IMR-90 (cell line): ENCODE measurements at regions not wholly inside any gene's neighbourhood (a gene's known extent, or its start where the extent isn't known, plus 50 kb on each side); places are given as distances from the start of the nearest gene placed in this dataset.

ENCODE experiments used
- ATAC-seq: fragments of 200-7000 bp; cut with Tn5 transposase; 2 replicates; pipeline ENCODE4 v1.9.1; 2020; ENCODE audit warnings: low read depth, mild to moderate bottlenecking, moderate library complexity
- BruUV-seq: library from RNA; stranded (reverse); fragments of 400-500 nt; replicated peaks from 2 replicates; lab custom pipeline; 2021; lab: Mats Ljungman, UMichigan
- CTCF ChIA-PET: fragments of 300-600 bp; formaldehyde crosslinking; extraction: SDS; loops from one replicate; lab custom pipeline; 2021; ENCODE audit warnings: antibody characterized with exemption; lab: Yijun Ruan, JAX
- POLR2A ChIA-PET: fragments of 300-600 bp; sonication (Branson Sonifier 250); formaldehyde crosslinking; loops from one replicate; lab custom pipeline; 2022; ENCODE audit warnings: antibody characterized with exemption; ENCODE audit not compliant: unreplicated experiment; lab: Charles Lee
- DNase-seq: peaks from one replicate; pipeline ENCODE4 v3.0.0; 2013
- H2AFZ ChIP-seq: replicated peaks from 2 replicates; pipeline ENCODE3; 2013; ENCODE audit warnings: low read length, mild to moderate bottlenecking; ENCODE audit not compliant: poor library complexity
- H2AK5ac ChIP-seq: 2 replicates; pipeline ENCODE4 v1.6.1; 2013; ENCODE audit warnings: low read depth, low read length, inconsistent platforms
- H2AK9ac ChIP-seq: replicated peaks from 2 replicates; pipeline ENCODE3; 2013; ENCODE audit warnings: mild to moderate bottlenecking, low read depth, low read length, moderate library complexity; ENCODE audit not compliant: poor library complexity
- H2BK120ac ChIP-seq: 2 replicates; pipeline ENCODE4 v1.6.1; 2013; ENCODE audit warnings: low read depth, low read length, inconsistent platforms
- H2BK15ac ChIP-seq: 3 replicates; pipeline ENCODE4 v1.6.1; 2013; ENCODE audit warnings: low read depth, low read length, inconsistent platforms
- H2BK20ac ChIP-seq: 2 replicates; pipeline ENCODE4 v1.6.1; 2013; ENCODE audit warnings: low read depth, mild to moderate bottlenecking, inconsistent platforms, low read length, moderate library complexity
- H2BK5ac ChIP-seq: 2 replicates; pipeline ENCODE4 v1.6.1; 2013; ENCODE audit warnings: mild to moderate bottlenecking, low read depth, low read length, inconsistent platforms; ENCODE audit not compliant: poor library complexity, severe bottlenecking
- H3K14ac ChIP-seq: replicated peaks from 2 replicates; pipeline ENCODE4 v1.6.1; 2013; ENCODE audit warnings: low read depth, low read length, inconsistent platforms
- H3K18ac ChIP-seq: 2 replicates; pipeline ENCODE4 v1.6.1; 2013; ENCODE audit warnings: low read depth, low read length, control low read depth
- H3K23ac ChIP-seq: 2 replicates; pipeline ENCODE4 v1.6.1; 2013; ENCODE audit warnings: low read depth, low read length, inconsistent platforms
- H3K27ac ChIP-seq: 2 replicates; pipeline ENCODE4 v1.5.1; 2013; ENCODE audit warnings: mild to moderate bottlenecking, control low read depth, low read length; ENCODE audit not compliant: insufficient read depth
- H3K27me3 ChIP-seq: 2 replicates; pipeline ENCODE4 v1.6.1; 2013; ENCODE audit warnings: low read length; ENCODE audit not compliant: control insufficient read depth, insufficient read depth
- H3K36me3 ChIP-seq: 2 replicates; pipeline ENCODE4 v1.6.1; 2013; ENCODE audit warnings: low read length, mixed read lengths; ENCODE audit not compliant: control insufficient read depth, insufficient read depth
- H3K4ac ChIP-seq: 2 replicates; pipeline ENCODE4 v1.6.1; 2013; ENCODE audit warnings: low read depth, low read length, inconsistent platforms
- H3K4me1 ChIP-seq: 2 replicates; pipeline ENCODE4 v1.6.1; 2013; ENCODE audit warnings: low read length, mixed read lengths; ENCODE audit not compliant: control insufficient read depth, insufficient read depth
- H3K4me2 ChIP-seq: 2 replicates; pipeline ENCODE4 v1.6.1; 2013; ENCODE audit warnings: low read depth, mild to moderate bottlenecking, control low read depth, low read length, moderate library complexity
- H3K4me3 ChIP-seq: 2 replicates; pipeline ENCODE4 v1.5.1; 2013; ENCODE audit warnings: low read depth, mild to moderate bottlenecking, control low read depth, low read length, moderate library complexity; ENCODE audit not compliant: insufficient read depth
- H3K56ac ChIP-seq: 2 replicates; pipeline ENCODE4 v1.6.1; 2013; ENCODE audit warnings: low read length, inconsistent platforms; ENCODE audit not compliant: insufficient read depth; ENCODE audit errors: extremely low read depth
- H3K79me1 ChIP-seq, 2 experiments: 2 replicates each; pipeline ENCODE4 v1.6.1; 2013; ENCODE audit warnings: low read length in 2 of 2, inconsistent platforms in 1 of 2, low read depth in 1 of 2
- H3K9ac ChIP-seq: 2 replicates; pipeline ENCODE4 v1.6.1; 2013; ENCODE audit warnings: low read depth, low read length, control low read depth
- H3K9me1 ChIP-seq: 2 replicates; pipeline ENCODE4 v1.6.1; 2013; ENCODE audit warnings: low read length, inconsistent platforms; ENCODE audit not compliant: insufficient read depth
- H3K9me3 ChIP-seq: 2 replicates; pipeline ENCODE4 v1.6.1; 2013; ENCODE audit warnings: low read length; ENCODE audit not compliant: control insufficient read depth, insufficient read depth
- H4K20me1 ChIP-seq: 2 replicates; pipeline ENCODE4 v1.6.1; 2013; ENCODE audit warnings: low read length, inconsistent platforms; ENCODE audit not compliant: insufficient read depth
- H4K5ac ChIP-seq: 2 replicates; pipeline ENCODE4 v1.6.1; 2013; ENCODE audit warnings: mild to moderate bottlenecking, low read depth, low read length, control low read depth
- H4K8ac ChIP-seq, 2 experiments: 2 replicates each; pipeline ENCODE4 v1.6.1; 2013; ENCODE audit warnings: low read depth in 2 of 2, low read length in 2 of 2, control low read depth in 1 of 2, inconsistent platforms in 1 of 2
- H4K91ac ChIP-seq: 2 replicates; pipeline ENCODE4 v1.6.1; 2013; ENCODE audit warnings: low read depth, low read length, inconsistent platforms; ENCODE audit not compliant: insufficient read depth
- BHLHE40 ChIP-seq: fragments of 150-350 bp; IDR thresholded peaks from 2 replicates; pipeline ENCODE4 v1.6.1; 2016; ENCODE audit warnings: mild to moderate bottlenecking, low read depth, low read length
- CEBPB ChIP-seq: IDR thresholded peaks from 2 replicates; pipeline ENCODE4 v1.6.1; 2012; ENCODE audit warnings: low read depth, low read length, improper control_type of control experiment
- CHD1 ChIP-seq: IDR thresholded peaks from 2 replicates; pipeline ENCODE4 v1.6.1; 2012; ENCODE audit warnings: low read depth, low read length, improper control_type of control experiment
- CTCF ChIP-seq: conservative IDR thresholded peaks from 2 replicates; pipeline ENCODE4 v1.5.1; 2012; ENCODE audit warnings: mild to moderate bottlenecking, low read depth, low read length, improper control_type of control experiment
- ELK1 ChIP-seq: fragments of 150-350 bp; IDR thresholded peaks from 2 replicates; pipeline ENCODE4 v1.6.1; 2016; ENCODE audit warnings: low read depth, mild to moderate bottlenecking, low read length, moderate library complexity, borderline replicate concordance
- FOS ChIP-seq: fragments of 150-350 bp; IDR thresholded peaks from 2 replicates; pipeline ENCODE4 v1.6.1; 2016; ENCODE audit warnings: low read depth, low read length
- MAFK ChIP-seq: IDR thresholded peaks from 2 replicates; pipeline ENCODE4 v1.6.1; 2012; ENCODE audit warnings: low read depth, low read length, improper control_type of control experiment
- MAZ ChIP-seq: IDR thresholded peaks from 2 replicates; pipeline ENCODE4 v1.6.1; 2012; ENCODE audit warnings: low read depth, mild to moderate bottlenecking, low read length, improper control_type of control experiment, moderate library complexity, borderline replicate concordance
- MXI1 ChIP-seq: IDR thresholded peaks from 2 replicates; pipeline ENCODE4 v1.6.1; 2012; ENCODE audit warnings: low read depth, mild to moderate bottlenecking, low read length, moderate library complexity, borderline replicate concordance
- NFE2L2 ChIP-seq: fragments of 150-350 bp; IDR thresholded peaks from 2 replicates; pipeline ENCODE4 v1.6.1; 2016; ENCODE audit warnings: low read depth, mild to moderate bottlenecking, low read length
- POLR2A ChIP-seq: IDR thresholded peaks from 2 replicates; pipeline ENCODE4 v1.6.1; 2012; ENCODE audit warnings: mild to moderate bottlenecking, low read depth, low read length
- RAD21 ChIP-seq: IDR thresholded peaks from 2 replicates; pipeline ENCODE4 v1.6.1; 2012; ENCODE audit warnings: low read length, improper control_type of control experiment
- RCOR1 ChIP-seq: IDR thresholded peaks from 2 replicates; pipeline ENCODE4 v1.6.1; 2012; ENCODE audit warnings: mild to moderate bottlenecking, low read length, improper control_type of control experiment; ENCODE audit not compliant: insufficient replicate concordance
- RFX5 ChIP-seq: IDR thresholded peaks from 2 replicates; pipeline ENCODE4 v1.8.0; 2012; ENCODE audit warnings: low read depth, mild to moderate bottlenecking, low read length, moderate library complexity
- SMC3 ChIP-seq: fragments of 150-350 bp; IDR thresholded peaks from 2 replicates; pipeline ENCODE4 v1.6.1; 2016; ENCODE audit warnings: low read depth, mild to moderate bottlenecking, antibody characterized with exemption, low read length, moderate library complexity
- USF2 ChIP-seq: fragments of 150-350 bp; IDR thresholded peaks from 2 replicates; pipeline ENCODE4 v1.6.1; 2017; ENCODE audit warnings: mild to moderate bottlenecking, antibody characterized with exemption, low read length, low read depth
- WGBS, 2 experiments: methylation state at CpG; one replicate each; pipeline versions ENCODE4 v1.1.5 to v1.1.7; 2013; ENCODE audit warnings: missing lambda C conversion rate in 2 of 2; ENCODE audit not compliant: insufficient read length in 1 of 2; ENCODE audit errors: extremely low coverage in 2 of 2; 5-methylcytosine and 5-hydroxymethylcytosine counted together
- dilution Hi-C: fragments of 300-500 bp; cut with HindIII; formaldehyde crosslinking; loops from one replicate; pipeline ENCODE4 v1.14.3; 2018; ENCODE audit warnings: low sequenced_read_pairs; ENCODE audit not compliant: unreplicated experiment
- in situ Hi-C: fragments of 300-500 bp; cut with MboI; formaldehyde crosslinking; loops from 3 replicates; pipeline ENCODE4 v1.14.3; 2019; ENCODE audit warnings: low sequenced_read_pairs, inconsistent platforms, mixed read lengths
- intact Hi-C: fragments of 100-400 bp; cut with micrococcal nuclease; formaldehyde crosslinking; loops from 2 replicates; pipeline ENCODE4 v1.10.0; 2022

- Histone ChIP-seq H3K27ac (no peak overlapping the region), H2AFZ (no peak overlapping the region), H2BK20ac (no peak overlapping the region), H3K23ac (no peak overlapping the region), H3K9me3 (no peaks in the 10 kb centered on the region), H2AK9ac (no peak overlapping the region), H4K91ac (no peak overlapping the region), H3K14ac (no peak overlapping the region), H2BK120ac (no peak overlapping the region), H3K18ac (no peak overlapping the region), H3K9me1 (peaks cover 7% of the 10 kb centered on the region; the same call in 1 of the 2 replicates), H2BK15ac (no peak overlapping the region), H3K4ac (no peak overlapping the region), H3K27me3 (no peaks in the 10 kb centered on the region), H3K56ac (no peak overlapping the region), H4K8ac (no peak overlapping the region), H4K20me1 (no peaks in the 10 kb centered on the region), H3K4me3 (no peak overlapping the region), H3K9ac (no peak overlapping the region), H3K4me2 (no peak overlapping the region), H2BK5ac (no peak overlapping the region), H4K5ac (no peak overlapping the region), H3K4me1 (peaks cover 3% of the 10 kb centered on the region; the same call in 1 of the 2 replicates), H3K79me1 (no peaks in the 10 kb centered on the region), H3K36me3 (no peaks in the 10 kb centered on the region), H2AK5ac (no peak overlapping the region)
- TF ChIP-seq RAD21 (no peak), SMC3 (no peak), RCOR1 (no peak), USF2 (no peak), FOS (no peak), MAFK (no peak), RFX5 (no peak), MXI1 (no peak), BHLHE40 (no peak), POLR2A (no peak), CHD1 (no peak), ELK1 (no peak), MAZ (no peak), NFE2L2 (no peak), CTCF (no peak), CEBPB (no peak)
- WGBS, 2 experiments = no CpG with 5 or more reads among the region's 1 CpG
- POLR2A ChIA-PET = no interaction called here
- intact Hi-C loops = no loop called here
- CTCF ChIA-PET = interaction anchor here (2.3 kb wide), 1 partner anchor 12 kb away, joined by 7 read pairs; no protein-coding TSS in a partner anchor
- dilution Hi-C loops = no loop called here
- in situ Hi-C loops = no loop called here
- no peak for DNase-seq
- BruUV-seq = no TSS peak
- no peak for ATAC-seq
Measured at GRCh38 chr14:34335968-34336367, 126.1 kb downstream of the SPTSSA start.
